Ascending aorta (tissue), 2 donors: ENCODE measurements at regions not wholly inside any gene's neighbourhood (a gene's known extent, or its start where the extent isn't known, plus 50 kb on each side); places are given as distances from the start of the nearest gene placed in this dataset.

Experiments
- DNase-seq, 2 donors: peaks; one replicate each; pipeline ENCODE4 v3.0.0-alpha.2; 2019; ENCODE audit warnings: low spot score in 2 of 2
- H3K27ac ChIP-seq, 2 donors: fragments of 200-600 bp; sonication (generic); one replicate each; pipeline ENCODE4 v1.5.1; 2016 to 2017; ENCODE audit warnings: mild to moderate bottlenecking in 1 of 2
- H3K27me3 ChIP-seq: fragments of 200-600 bp; sonication (generic); one replicate; pipeline ENCODE4 v1.5.1; 2017
- H3K36me3 ChIP-seq, 2 donors: fragments of 200-600 bp; sonication (generic); one replicate each; pipeline ENCODE4 v1.5.1; 2016
- H3K4me1 ChIP-seq, 2 donors: fragments of 200-600 bp; sonication (generic); one replicate each; pipeline ENCODE4 v1.5.1; 2016 to 2017; ENCODE audit warnings: mild to moderate bottlenecking in 1 of 2
- H3K4me3 ChIP-seq, 2 donors: fragments of 200-600 bp; sonication (generic); one replicate each; pipeline ENCODE4 v1.5.1; 2016 to 2017; ENCODE audit warnings: mild to moderate bottlenecking in 1 of 2
- H3K9me3 ChIP-seq, 2 donors: fragments of 200-600 bp; sonication (generic); one replicate each; pipeline ENCODE4 v1.5.1; 2016
- CTCF ChIP-seq, 3 experiments: fragments of 200-600 bp in 2 of 3; fragments of 450-650 bp in 1 of 3; sonication (generic) in 2 of 3; IDR thresholded peaks; one replicate each; pipeline ENCODE4 v1.5.1; 2016 to 2019; ENCODE audit warnings: antibody characterized with exemption in 3 of 3, mild to moderate bottlenecking in 1 of 3, moderate library complexity in 1 of 3
- intact Hi-C: fragments of 100-400 bp; cut with DNase I; formaldehyde crosslinking; loops from one replicate; pipeline ENCODE4 v1.15.1; 2023

GRCh38 chrX:10028283-10029104 lies 61.3 kb downstream of the CLDN34 start:
- no peaks in the 10 kb centered on the region for H3K27me3 ChIP-seq
- TF ChIP-seq CTCF (IDR thresholded peaks at IDR 0.05): no peak
- no peaks in the 10 kb centered on the region for H3K4me1 ChIP-seq
- DNase-seq: no peak
- H3K9me3 ChIP-seq: no peaks in the 10 kb centered on the region
- H3K4me3 ChIP-seq: no peak overlapping the region
- H3K27ac ChIP-seq: no peak overlapping the region
- intact Hi-C loops: no loop called here
- no peaks in the 10 kb centered on the region for H3K36me3 ChIP-seq

GRCh38 chrX:10030570-10030969 lies 63.4 kb downstream of the CLDN34 start:
- Histone ChIP-seq H3K27ac (no peak overlapping the region), H3K4me1 (no peaks in the 10 kb centered on the region), H3K36me3 (no peaks in the 10 kb centered on the region), H3K27me3 (no peaks in the 10 kb centered on the region), H3K4me3 (no peak overlapping the region), H3K9me3 (no peaks in the 10 kb centered on the region)
- intact Hi-C loops: no loop called here
- no peak for TF ChIP-seq CTCF (IDR thresholded peaks at IDR 0.05)
- no peak for DNase-seq

- no peaks in the 10 kb centered on the region for H3K36me3 ChIP-seq
- no peak overlapping the region for H3K4me3 ChIP-seq
- no peaks in the 10 kb centered on the region for H3K4me1 ChIP-seq
- H3K27ac ChIP-seq: no peak overlapping the region
- no peak for TF ChIP-seq CTCF (IDR thresholded peaks at IDR 0.05)
- no peaks in the 10 kb centered on the region for H3K9me3 ChIP-seq
- intact Hi-C loops: no loop called here
- DNase-seq: no peak
- no peaks in the 10 kb centered on the region for H3K27me3 ChIP-seq
Measured at GRCh38 chrX:10031746-10032145, 64.6 kb downstream of the CLDN34 start.

- no peak overlapping the region for H3K27ac ChIP-seq
- intact Hi-C loops: no loop called here
- no peaks in the 10 kb centered on the region for H3K27me3 ChIP-seq
- no peak for DNase-seq
- no peaks in the 10 kb centered on the region for H3K4me1 ChIP-seq
- H3K9me3 ChIP-seq: no peaks in the 10 kb centered on the region
- H3K36me3 ChIP-seq: no peaks in the 10 kb centered on the region
- H3K4me3 ChIP-seq: no peak overlapping the region
- no peak for TF ChIP-seq CTCF (IDR thresholded peaks at IDR 0.05)
Measured at GRCh38 chrX:10032147-10032546, 65.0 kb downstream of the CLDN34 start.

GRCh38 chrX:10033375-10034007 lies 66.3 kb downstream of the CLDN34 start:
- no peak overlapping the region for H3K4me3 ChIP-seq
- no peak for TF ChIP-seq CTCF (IDR thresholded peaks at IDR 0.05)
- H3K9me3 ChIP-seq: no peaks in the 10 kb centered on the region
- DNase-seq: no peak
- intact Hi-C loops: no loop called here
- H3K27me3 ChIP-seq: no peaks in the 10 kb centered on the region
- H3K36me3 ChIP-seq: no peaks in the 10 kb centered on the region
- no peak overlapping the region for H3K27ac ChIP-seq
- no peaks in the 10 kb centered on the region for H3K4me1 ChIP-seq
